H1 (cell line): ENCODE measurements at regions not wholly inside any gene's neighbourhood (a gene's known extent, or its start where the extent isn't known, plus 50 kb on each side); places are given as distances from the start of the nearest gene placed in this dataset.

Source experiments
- CTCF ChIA-PET: fragments of 300-600 bp; sonication (Branson Sonifier 250); formaldehyde crosslinking; loops from one replicate; lab custom pipeline; 2021; ENCODE audit not compliant: partially characterized antibody; lab: Charles Lee
- POLR2A ChIA-PET: fragments of 300-600 bp; sonication (Branson Sonifier 250); formaldehyde crosslinking; loops from one replicate; lab custom pipeline; 2021; ENCODE audit warnings: inconsistent platforms; ENCODE audit not compliant: partially characterized antibody; lab: Charles Lee
- DNase-seq, 2 experiments: peaks; one replicate each; pipeline versions ENCODE4 v3.0.0 to v3.0.0-alpha.2; 2010 to 2022; ENCODE audit warnings: low spot score in 2 of 2, low read depth in 1 of 2, mixed read lengths in 1 of 2
- FAIRE-seq: peaks from 2 replicates; lab custom pipeline; 2011; peaks lifted over from hg19 to GRCh38; lab: Jason Lieb, UNC
- H2AFZ ChIP-seq: 2 replicates; pipeline ENCODE4 v1.8.1; 2012; ENCODE audit warnings: low read length, inconsistent platforms
- H2AK5ac ChIP-seq: 2 replicates; pipeline ENCODE4 v1.6.1; 2013; ENCODE audit warnings: low read depth, low read length
- H2BK120ac ChIP-seq: replicated peaks from 2 replicates; pipeline ENCODE3; 2013; ENCODE audit warnings: low read depth, low read length, inconsistent platforms
- H2BK12ac ChIP-seq: 2 replicates; pipeline ENCODE4 v1.6.1; 2013; ENCODE audit warnings: low read depth, low read length
- H2BK15ac ChIP-seq: 2 replicates; pipeline ENCODE4 v1.6.1; 2013; ENCODE audit warnings: low read length
- H2BK20ac ChIP-seq: 2 replicates; pipeline ENCODE4 v1.6.1; 2013; ENCODE audit warnings: low read length
- H2BK5ac ChIP-seq: 2 replicates; pipeline ENCODE4 v1.6.1; 2013; ENCODE audit warnings: low read depth, low read length
- H3K14ac ChIP-seq: 2 replicates; pipeline ENCODE4 v1.6.1; 2013; ENCODE audit warnings: inconsistent platforms; ENCODE audit not compliant: insufficient read length
- H3K18ac ChIP-seq: 2 replicates; pipeline ENCODE4 v1.6.1; 2013; ENCODE audit warnings: low read length; ENCODE audit errors: extremely low read depth
- H3K23ac ChIP-seq: 2 replicates; pipeline ENCODE4 v1.6.1; 2013; ENCODE audit warnings: inconsistent platforms; ENCODE audit not compliant: insufficient read length
- H3K23me2 ChIP-seq: 2 replicates; pipeline ENCODE4 v1.6.1; 2013; ENCODE audit warnings: low read depth, low read length
- H3K27ac ChIP-seq: 2 replicates; pipeline ENCODE4 v1.6.1; 2011; ENCODE audit warnings: low read depth, low read length, inconsistent platforms
- H3K27me3 ChIP-seq, 4 experiments: replicated peaks in 1 of 4; 1 replicate in 1 of 4; 2 replicates in 3 of 4; pipeline versions ENCODE4 v1.6.1 to v1.8.1; 2011 to 2013; ENCODE audit warnings: low read length in 3 of 4, mild to moderate bottlenecking in 3 of 4, inconsistent platforms in 2 of 4, mixed read lengths in 2 of 4, moderate library complexity in 1 of 4; ENCODE audit not compliant: control insufficient read depth in 3 of 4, insufficient read depth in 3 of 4; ENCODE audit errors: extremely low read depth in 1 of 4
- H3K36me3 ChIP-seq, 4 experiments: 2 replicates each; pipeline versions ENCODE4 v1.6.1 to v1.8.1; 2011 to 2013; ENCODE audit warnings: mild to moderate bottlenecking in 4 of 4, low read length in 3 of 4, moderate library complexity in 2 of 4, control low read depth in 1 of 4, inconsistent platforms in 1 of 4; ENCODE audit not compliant: insufficient read depth in 4 of 4, control insufficient read depth in 2 of 4
- H3K4ac ChIP-seq: replicated peaks from 2 replicates; pipeline ENCODE3; 2013; ENCODE audit warnings: low read length, low read depth, mixed read lengths, inconsistent platforms; ENCODE audit not compliant: insufficient read length
- H3K4me1 ChIP-seq, 4 experiments: replicated peaks in 1 of 4; 1 replicate in 1 of 4; 2 replicates in 3 of 4; pipeline versions ENCODE4 v1.6.1 to v1.8.1; 2011 to 2013; ENCODE audit warnings: low read length in 3 of 4, inconsistent platforms in 2 of 4, mixed read lengths in 1 of 4; ENCODE audit not compliant: insufficient read depth in 4 of 4, control insufficient read depth in 3 of 4
- H3K4me2 ChIP-seq, 2 experiments: 2 replicates each; pipeline versions ENCODE4 v1.6.1 to v1.8.1; 2011 to 2013; ENCODE audit warnings: low read depth in 2 of 2, low read length in 2 of 2, control low read depth in 1 of 2, inconsistent platforms in 1 of 2, mild to moderate bottlenecking in 1 of 2; ENCODE audit not compliant: insufficient read depth in 1 of 2
- H3K4me3 ChIP-seq, 4 experiments: fragments of 200-600, 300-600 bp in 1 of 4; sonication (generic), shearing (Covaris generic), sonication (Bioruptor Twin) in 1 of 4; 2 replicates each; pipeline versions ENCODE4 v1.5.1 to v1.8.1; 2011 to 2016; ENCODE audit warnings: low read length in 4 of 4, low read depth in 3 of 4, control low read depth in 2 of 4, inconsistent platforms in 2 of 4, mild to moderate bottlenecking in 2 of 4, mixed read lengths in 1 of 4, moderate library complexity in 1 of 4; ENCODE audit not compliant: insufficient read depth in 2 of 4; ENCODE audit errors: extremely low read depth in 1 of 4
- H3K56ac ChIP-seq: replicated peaks from 2 replicates; pipeline ENCODE3; 2013; ENCODE audit warnings: low read depth, mild to moderate bottlenecking, mixed read lengths, low read length, inconsistent platforms; ENCODE audit not compliant: insufficient read length
- H3K79me1 ChIP-seq: 2 replicates; pipeline ENCODE4 v1.6.1; 2013; ENCODE audit warnings: low read depth, low read length, control low read depth
- H3K79me2 ChIP-seq, 2 experiments: 2 replicates each; pipeline versions ENCODE4 v1.6.1 to v1.8.1; 2012 to 2013; ENCODE audit warnings: low read length in 2 of 2, mild to moderate bottlenecking in 2 of 2, inconsistent platforms in 1 of 2; ENCODE audit not compliant: insufficient read depth in 2 of 2, control insufficient read depth in 1 of 2
- H3K9ac ChIP-seq, 4 experiments: replicated peaks in 1 of 4; 1 replicate in 1 of 4; 2 replicates in 3 of 4; pipeline versions ENCODE4 v1.6.1 to v1.8.1; 2011 to 2013; ENCODE audit warnings: low read depth in 3 of 4, low read length in 3 of 4, control low read depth in 2 of 4, mild to moderate bottlenecking in 2 of 4, moderate library complexity in 2 of 4, inconsistent platforms in 1 of 4; ENCODE audit errors: extremely low read depth in 1 of 4
- H3K9me3 ChIP-seq, 2 experiments: 2 replicates each; pipeline versions ENCODE4 v1.6.1 to v1.8.1; 2012 to 2013; ENCODE audit warnings: mild to moderate bottlenecking in 2 of 2, moderate library complexity in 2 of 2, control low read depth in 1 of 2, inconsistent platforms in 1 of 2, low read depth in 1 of 2, low read length in 1 of 2, mixed read lengths in 1 of 2; ENCODE audit not compliant: insufficient read depth in 2 of 2
- H4K20me1 ChIP-seq, 2 experiments: replicated peaks in 1 of 2; 2 replicates each; pipeline versions ENCODE3 to v1.8.1; 2011 to 2013; ENCODE audit warnings: inconsistent platforms in 2 of 2, low read length in 2 of 2, mild to moderate bottlenecking in 1 of 2; ENCODE audit not compliant: insufficient read depth in 2 of 2, control insufficient read depth in 1 of 2
- H4K5ac ChIP-seq: 2 replicates; pipeline ENCODE4 v1.6.1; 2013; ENCODE audit warnings: low read length, low read depth, mixed read lengths, inconsistent platforms; ENCODE audit not compliant: insufficient read length
- H4K8ac ChIP-seq: 2 replicates; pipeline ENCODE4 v1.8.0; 2013; ENCODE audit warnings: mild to moderate bottlenecking, moderate library complexity, low read length, inconsistent platforms; ENCODE audit not compliant: insufficient read depth; ENCODE audit errors: extremely low read depth
- H4K91ac ChIP-seq: replicated peaks from 2 replicates; pipeline ENCODE3; 2013; ENCODE audit warnings: low read length, mixed read lengths, inconsistent platforms; ENCODE audit not compliant: insufficient read length
- CHD2 ChIP-seq: IDR thresholded peaks from 2 replicates; pipeline ENCODE4 v1.6.1; 2012; ENCODE audit warnings: low read length, improper control_type of control experiment
- POU5F1 ChIP-seq: IDR thresholded peaks from 2 replicates; pipeline ENCODE4 v1.6.1; 2011; ENCODE audit warnings: low read depth, mild to moderate bottlenecking, low read length, moderate library complexity
- SIX5 ChIP-seq: IDR thresholded peaks from 2 replicates; pipeline ENCODE4 v1.6.1; 2011; ENCODE audit warnings: mild to moderate bottlenecking, low read depth, low read length
- SP2 ChIP-seq: IDR thresholded peaks from 2 replicates; pipeline ENCODE4 v1.6.1; 2012; ENCODE audit warnings: mild to moderate bottlenecking, low read length, inconsistent platforms
- SRF ChIP-seq: IDR thresholded peaks from 2 replicates; pipeline ENCODE4 v1.6.1; 2011; ENCODE audit warnings: mild to moderate bottlenecking, low read depth, low read length, moderate library complexity
- YY1 ChIP-seq: IDR thresholded peaks from 2 replicates; pipeline ENCODE4 v1.6.1; 2011; ENCODE audit warnings: low read depth, mild to moderate bottlenecking, low read length
- WGBS, 2 experiments: shearing (Covaris generic) in 1 of 2; methylation state at CpG; one replicate each; pipeline versions ENCODE4 v1.1.6 to v1.1.7; 2013 to 2015; ENCODE audit warnings: low lambda C conversion rate in 2 of 2, mixed read lengths in 2 of 2, inconsistent platforms in 1 of 2, low coverage in 1 of 2, missing lambda C conversion rate in 1 of 2; ENCODE audit not compliant: insufficient replicate concordance in 2 of 2, insufficient coverage in 1 of 2, insufficient read length in 1 of 2; ENCODE audit errors: extremely low coverage in 1 of 2, missing lambda C conversion rate in 1 of 2; 5-methylcytosine and 5-hydroxymethylcytosine counted together

DNA sequence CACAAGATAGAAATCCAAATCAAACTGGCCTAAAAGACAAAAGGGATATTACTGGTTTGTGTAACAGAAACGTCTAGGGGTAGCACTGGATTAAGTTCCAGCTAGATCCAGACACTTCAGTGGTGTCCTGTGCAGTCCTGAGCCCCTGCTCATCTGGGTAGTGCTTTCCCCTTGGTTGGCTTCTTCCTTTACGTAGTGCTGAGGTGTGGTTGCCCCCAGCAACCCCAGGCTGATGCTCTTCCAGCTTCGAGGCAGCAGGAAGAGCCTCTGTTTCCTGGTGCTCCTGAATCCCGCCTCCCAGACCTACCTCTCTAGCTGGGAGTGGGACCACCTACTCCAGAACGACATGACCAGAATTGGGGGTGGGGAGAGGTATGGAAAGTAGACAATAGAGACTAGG is 166.1 kb upstream of the ADRA1B start:
- no peaks in the 10 kb centered on the region for H3K79me2 ChIP-seq
- H3K23ac ChIP-seq, result no peak overlapping the region
- no peak overlapping the region for H2BK20ac ChIP-seq
- no peak overlapping the region for H3K56ac ChIP-seq
- no peak overlapping the region for H3K4me3 ChIP-seq
- peaks cover 0 to 3% of the 10 kb centered on the region in 2 experiments; a peak in 1 of 4 replicates for H3K9me3 ChIP-seq
- no peaks in the 10 kb centered on the region; a peak in 2 of 7 replicates for H3K4me1 ChIP-seq
- no peak overlapping the region for H2BK120ac ChIP-seq
- H3K27me3 ChIP-seq, result peaks cover 0 to 1% (median 0%) of the 10 kb centered on the region in 4 experiments; a peak in 1 of 7 replicates
- H2BK12ac ChIP-seq, result no peak overlapping the region
- H2BK5ac ChIP-seq, result no peak overlapping the region
- ChIA-PET POLR2A (no interaction called here), CTCF (no interaction called here)
- no peak overlapping the region for H3K27ac ChIP-seq
- WGBS, 2 experiments, result 84% methylated on average over 5 of the region's 5 CpGs; no CpG with 5 or more reads in 1 of the 2 experiments
- no peaks in the 10 kb centered on the region for H3K36me3 ChIP-seq
- no peak overlapping the region for H2AFZ ChIP-seq
- no peaks in the 10 kb centered on the region for H3K79me1 ChIP-seq
- H4K5ac ChIP-seq, result no peak overlapping the region
- no peak overlapping the region for H3K9ac ChIP-seq
- no peak overlapping the region for H4K91ac ChIP-seq
- no peak overlapping the region for H4K8ac ChIP-seq
- no peaks in the 10 kb centered on the region for H4K20me1 ChIP-seq
- H3K18ac ChIP-seq, result no peak overlapping the region
- H2AK5ac ChIP-seq, result no peak overlapping the region
- no peak overlapping the region for H3K4ac ChIP-seq
- no peak overlapping the region for H2BK15ac ChIP-seq
- no peaks in the 10 kb centered on the region for H3K23me2 ChIP-seq
- FAIRE-seq, result no peak
- H3K4me2 ChIP-seq, result no peak overlapping the region
- DNase-seq, result no peak
- H3K14ac ChIP-seq, result no peak overlapping the region
- TF ChIP-seq SRF (no peak), YY1 (no peak), POU5F1 (no peak), SIX5 (no peak), CHD2 (no peak), SP2 (no peak)
